Stimulated activated naive B cell treated with anti-CD40 and anti-IgM and Interleukin-4, amounts not matched to agents 10 μg/mL and 1 μg/mL and 100 μg/mL, for 72 hours (primary cell): ENCODE measurements at regions not wholly inside any gene's neighbourhood (a gene's known extent, or its start where the extent isn't known, plus 50 kb on each side); places are given as distances from the start of the nearest gene placed in this dataset.

ENCODE experiments used
- ATAC-seq, 2 donors: fragments of 150-1000 bp; cut with Tn5 transposase; replicated peaks; 2 replicates each; pipeline ENCODE4 v1.10.0; 2021; ENCODE audit warnings: moderate library complexity in 1 of 2
- DNase-seq: peaks from one replicate; pipeline ENCODE4 v3.0.0; 2021
- H3K27ac Mint-ChIP-seq: one replicate; pipeline ENCODE4 v1.8.0; 2022; ENCODE audit warnings: mild to moderate bottlenecking, mixed read lengths
- H3K27me3 Mint-ChIP-seq, 2 donors: one replicate each; pipeline ENCODE4 v1.8.0; 2022; ENCODE audit warnings: mixed read lengths in 2 of 2
- H3K36me3 Mint-ChIP-seq, 2 donors: one replicate each; pipeline ENCODE4 v1.8.0; 2022; ENCODE audit warnings: mixed read lengths in 2 of 2, mild to moderate bottlenecking in 1 of 2
- H3K4me1 Mint-ChIP-seq, 2 donors: one replicate each; pipeline ENCODE4 v1.8.0; 2022; ENCODE audit warnings: mixed read lengths in 2 of 2, mild to moderate bottlenecking in 1 of 2
- H3K4me3 Mint-ChIP-seq, 2 donors: one replicate each; pipeline ENCODE4 v1.8.0; 2022; ENCODE audit warnings: mild to moderate bottlenecking in 2 of 2, mixed read lengths in 2 of 2, moderate library complexity in 1 of 2
- H3K9me3 Mint-ChIP-seq, 2 donors: one replicate each; pipeline ENCODE4 v1.8.0; 2022; ENCODE audit warnings: mixed read lengths in 2 of 2, mild to moderate bottlenecking in 1 of 2

DNA sequence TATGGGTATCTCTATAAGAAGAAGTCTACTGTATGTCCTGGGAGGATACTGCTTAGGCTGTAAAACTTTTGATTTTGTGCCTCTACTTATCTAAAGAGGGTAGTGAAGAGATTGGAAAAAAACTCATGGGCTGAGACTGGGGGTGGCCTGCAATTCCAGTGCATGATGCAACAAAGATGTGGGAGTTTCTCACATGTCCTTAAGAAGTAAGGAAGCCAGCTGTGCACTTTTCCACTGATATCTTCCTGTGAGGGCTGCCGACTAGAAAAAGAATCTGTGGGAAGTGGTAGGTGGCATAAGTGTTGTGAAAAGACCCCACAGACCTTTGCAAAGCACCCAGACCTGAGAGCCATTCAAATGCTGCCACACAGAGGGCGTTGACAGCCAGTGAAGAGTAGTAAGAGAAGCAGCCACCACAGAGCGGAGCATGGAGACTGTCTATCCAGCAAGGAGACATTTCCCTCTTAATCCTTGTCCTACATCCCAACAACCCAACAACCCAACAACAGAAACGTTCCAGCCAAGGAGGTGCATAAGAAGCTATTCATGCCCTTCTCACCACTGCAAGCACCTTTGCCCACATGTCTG lies 65.1 kb downstream of the PFDN4 start:
- Mint-ChIP-seq H3K4me3 (no peak overlapping the region), H3K9me3 (no peaks in the 10 kb centered on the region), H3K36me3 (no peaks in the 10 kb centered on the region), H3K27ac (no peak overlapping the region), H3K27me3 (peaks cover 5 to 10% of the 10 kb centered on the region in 2 donors), H3K4me1 (no peaks in the 10 kb centered on the region)
- DNase-seq, result no peak
- ATAC-seq, result no peak

- H3K27me3 Mint-ChIP-seq, result peaks cover 0 to 5% of the 10 kb centered on the region in 2 donors
- no peak overlapping the region for H3K4me3 Mint-ChIP-seq
- no peaks in the 10 kb centered on the region for H3K9me3 Mint-ChIP-seq
- H3K27ac Mint-ChIP-seq, result no peak overlapping the region
- ATAC-seq, result no peak
- H3K36me3 Mint-ChIP-seq, result no peaks in the 10 kb centered on the region
- no peak for DNase-seq
- H3K4me1 Mint-ChIP-seq, result no peaks in the 10 kb centered on the region
Observed at GRCh38 chr20:54275359-54276111, 67.6 kb downstream of the PFDN4 start.

DNA sequence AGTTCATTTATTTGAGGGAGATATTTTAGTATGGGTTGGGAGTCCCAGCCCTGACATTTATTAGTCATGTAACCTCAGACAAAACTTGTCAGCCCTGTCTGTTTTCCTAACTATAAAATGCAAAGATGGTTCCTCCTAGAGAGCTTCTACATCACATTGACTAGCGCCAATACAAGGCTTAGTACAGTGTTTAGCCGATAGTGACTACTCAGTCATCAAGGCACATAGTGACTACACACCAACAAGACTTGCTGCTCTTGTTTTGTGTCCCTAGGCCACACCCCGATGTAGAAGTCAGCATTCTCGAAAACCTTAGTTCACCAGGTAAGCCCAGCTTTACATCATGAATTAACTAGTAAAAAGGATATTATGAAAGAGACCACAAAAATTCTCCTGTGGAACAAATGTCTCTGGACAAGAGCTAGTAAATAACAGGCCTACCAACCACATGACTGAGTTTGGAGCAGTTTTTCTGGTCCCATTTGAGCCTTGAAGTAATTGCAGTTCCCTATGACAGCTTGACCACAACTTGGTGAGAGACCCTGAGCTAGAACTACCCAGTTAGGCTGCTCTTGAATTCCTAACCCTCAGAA lies 68.8 kb downstream of the PFDN4 start:
- Mint-ChIP-seq H3K9me3 (no peaks in the 10 kb centered on the region), H3K4me3 (no peak overlapping the region), H3K27ac (no peak overlapping the region), H3K4me1 (no peaks in the 10 kb centered on the region), H3K27me3 (peaks cover 0 to 5% of the 10 kb centered on the region in 2 donors), H3K36me3 (no peaks in the 10 kb centered on the region)
- no peak for DNase-seq
- ATAC-seq, result no peak

- no peaks in the 10 kb centered on the region for H3K4me1 Mint-ChIP-seq
- ATAC-seq (no peak), DNase-seq (no peak)
- H3K27ac Mint-ChIP-seq, result no peak overlapping the region
- no peaks in the 10 kb centered on the region for H3K36me3 Mint-ChIP-seq
- H3K4me3 Mint-ChIP-seq, result no peak overlapping the region
- no peaks in the 10 kb centered on the region for H3K27me3 Mint-ChIP-seq
- no peaks in the 10 kb centered on the region for H3K9me3 Mint-ChIP-seq
Observed at GRCh38 chr20:54278262-54278661, 70.4 kb downstream of the PFDN4 start.

DNA sequence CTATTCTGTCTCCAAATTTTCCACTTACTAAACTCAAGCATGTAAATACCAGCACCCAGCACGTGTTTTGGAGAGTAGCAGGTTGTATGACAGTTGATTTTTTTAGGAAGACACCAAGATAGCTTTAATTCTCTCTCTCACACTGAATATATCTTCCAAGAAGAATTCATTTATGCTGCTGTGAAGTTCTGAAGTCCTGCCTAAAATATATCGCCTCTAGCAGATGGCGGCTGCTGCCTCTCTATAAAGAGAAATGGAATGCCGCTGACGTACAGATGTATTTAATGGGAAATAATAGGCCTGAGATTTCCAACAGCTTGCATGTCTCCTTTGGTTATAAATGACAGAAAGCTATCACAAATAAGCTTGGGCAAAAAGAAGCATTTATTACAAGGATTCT lies 74.7 kb downstream of the PFDN4 start:
- no peak overlapping the region for H3K27ac Mint-ChIP-seq
- ATAC-seq (no peak), DNase-seq (no peak)
- peaks cover 0 to 3% of the 10 kb centered on the region in 2 donors for H3K9me3 Mint-ChIP-seq
- H3K4me1 Mint-ChIP-seq, result peaks cover 7 to 11% of the 10 kb centered on the region in 2 donors
- no peaks in the 10 kb centered on the region for H3K27me3 Mint-ChIP-seq
- no peak overlapping the region for H3K4me3 Mint-ChIP-seq
- no peaks in the 10 kb centered on the region for H3K36me3 Mint-ChIP-seq

DNA sequence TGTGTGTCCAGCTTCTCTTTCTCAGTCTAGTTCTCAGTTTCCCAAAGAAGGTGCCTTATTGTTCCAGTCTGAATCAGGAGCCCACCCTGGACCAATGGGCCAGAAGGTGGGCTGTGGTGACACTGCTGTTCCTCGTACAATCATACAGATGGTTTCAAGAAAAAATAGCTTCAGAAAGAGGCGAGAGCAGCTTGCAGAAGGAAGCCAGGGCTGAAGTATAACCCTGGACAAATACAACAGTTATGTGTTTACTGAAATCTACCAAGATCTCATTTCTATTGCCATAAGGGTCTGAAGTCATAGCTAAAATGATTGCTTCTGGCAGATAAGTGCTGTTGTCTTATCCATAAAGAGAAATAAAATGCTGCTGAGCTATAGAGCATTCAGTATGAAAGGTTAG lies 75.4 kb downstream of the PFDN4 start:
- Mint-ChIP-seq H3K27ac (no peak overlapping the region), H3K4me1 (peaks cover 7 to 11% of the 10 kb centered on the region in 2 donors), H3K9me3 (peaks cover 0 to 3% of the 10 kb centered on the region in 2 donors), H3K4me3 (no peak overlapping the region), H3K27me3 (no peaks in the 10 kb centered on the region), H3K36me3 (no peaks in the 10 kb centered on the region)
- DNase-seq (no peak), ATAC-seq (no peak)

- H3K36me3 Mint-ChIP-seq, result no peaks in the 10 kb centered on the region
- DNase-seq (no peak), ATAC-seq (peak; percentile 59 to 76)
- peak overlapping the region; percentile 70 for H3K27ac Mint-ChIP-seq
- H3K4me1 Mint-ChIP-seq, result peaks cover 7 to 11% of the 10 kb centered on the region in 2 donors
- H3K4me3 Mint-ChIP-seq, result no peak overlapping the region
- H3K27me3 Mint-ChIP-seq, result no peaks in the 10 kb centered on the region
- peaks cover 0 to 3% of the 10 kb centered on the region in 2 donors for H3K9me3 Mint-ChIP-seq
Observed at GRCh38 chr20:54284928-54285704, 77.2 kb downstream of the PFDN4 start.

- no peak for ATAC-seq
- Mint-ChIP-seq H3K4me3 (no peak overlapping the region), H3K9me3 (no peaks in the 10 kb centered on the region)
Observed at GRCh38 chr20:54290636-54291035, 82.7 kb downstream of the PFDN4 start.

GRCh38 chr20:54291339-54292010 lies 83.6 kb downstream of the PFDN4 start:
- DNase-seq (no peak), ATAC-seq (no peak)
- no peaks in the 10 kb centered on the region for H3K4me1 Mint-ChIP-seq
- H3K36me3 Mint-ChIP-seq, result no peaks in the 10 kb centered on the region
- H3K27ac Mint-ChIP-seq, result no peak overlapping the region
- no peak overlapping the region for H3K4me3 Mint-ChIP-seq
- H3K27me3 Mint-ChIP-seq, result no peaks in the 10 kb centered on the region
- H3K9me3 Mint-ChIP-seq, result no peaks in the 10 kb centered on the region

More at GRCh38 chr20:54290636-54291035, 82.7 kb downstream of the PFDN4 start:
- DNase-seq, result no peak
- no peaks in the 10 kb centered on the region for H3K36me3 Mint-ChIP-seq
- H3K27ac Mint-ChIP-seq, result no peak overlapping the region
- peaks cover under 1 to 3% of the 10 kb centered on the region in 2 donors for H3K4me1 Mint-ChIP-seq
- H3K27me3 Mint-ChIP-seq, result no peaks in the 10 kb centered on the region

- no peak overlapping the region for H3K4me3 Mint-ChIP-seq
- H3K27me3 Mint-ChIP-seq, result no peaks in the 10 kb centered on the region
- H3K27ac Mint-ChIP-seq, result no peak overlapping the region
- H3K4me1 Mint-ChIP-seq, result no peaks in the 10 kb centered on the region
- DNase-seq (no peak), ATAC-seq (no peak)
- H3K36me3 Mint-ChIP-seq, result no peaks in the 10 kb centered on the region
- no peaks in the 10 kb centered on the region for H3K9me3 Mint-ChIP-seq
Observed at GRCh38 chr20:54292185-54292584, 84.3 kb downstream of the PFDN4 start.

DNA sequence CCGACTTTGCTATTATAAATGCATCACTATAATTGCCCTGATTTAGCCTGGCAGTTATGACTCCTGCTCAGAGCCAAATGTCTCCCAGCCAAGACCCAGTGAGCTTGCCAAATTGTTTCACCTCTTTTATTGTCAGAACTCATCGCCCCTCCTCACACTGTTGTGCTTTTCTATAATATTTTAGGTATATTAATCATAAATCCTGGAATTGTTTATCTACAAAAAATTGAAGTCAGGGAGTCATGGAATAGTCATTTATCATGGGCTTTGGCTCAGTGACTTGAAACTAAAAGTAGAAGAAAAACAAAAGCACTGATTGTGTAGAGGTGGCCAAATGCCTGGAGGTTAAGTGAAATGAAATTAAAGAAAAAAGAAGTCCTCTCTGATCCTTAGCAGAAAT lies 85.6 kb downstream of the PFDN4 start:
- no peak overlapping the region for H3K4me3 Mint-ChIP-seq
- no peaks in the 10 kb centered on the region for H3K36me3 Mint-ChIP-seq
- H3K4me1 Mint-ChIP-seq, result no peaks in the 10 kb centered on the region
- peaks cover 0 to under 1% of the 10 kb centered on the region in 2 donors for H3K27me3 Mint-ChIP-seq
- no peak for DNase-seq
- H3K9me3 Mint-ChIP-seq, result no peaks in the 10 kb centered on the region
- no peak for ATAC-seq
- no peak overlapping the region for H3K27ac Mint-ChIP-seq

- H3K27ac Mint-ChIP-seq, result no peak overlapping the region
- H3K36me3 Mint-ChIP-seq, result no peaks in the 10 kb centered on the region
- DNase-seq (no peak), ATAC-seq (no peak)
- H3K4me1 Mint-ChIP-seq, result no peaks in the 10 kb centered on the region
- no peaks in the 10 kb centered on the region for H3K9me3 Mint-ChIP-seq
- H3K4me3 Mint-ChIP-seq, result no peak overlapping the region
- H3K27me3 Mint-ChIP-seq, result peaks cover 0 to 3% of the 10 kb centered on the region in 2 donors
Observed at GRCh38 chr20:54294094-54294493, 86.2 kb downstream of the PFDN4 start.

DNA sequence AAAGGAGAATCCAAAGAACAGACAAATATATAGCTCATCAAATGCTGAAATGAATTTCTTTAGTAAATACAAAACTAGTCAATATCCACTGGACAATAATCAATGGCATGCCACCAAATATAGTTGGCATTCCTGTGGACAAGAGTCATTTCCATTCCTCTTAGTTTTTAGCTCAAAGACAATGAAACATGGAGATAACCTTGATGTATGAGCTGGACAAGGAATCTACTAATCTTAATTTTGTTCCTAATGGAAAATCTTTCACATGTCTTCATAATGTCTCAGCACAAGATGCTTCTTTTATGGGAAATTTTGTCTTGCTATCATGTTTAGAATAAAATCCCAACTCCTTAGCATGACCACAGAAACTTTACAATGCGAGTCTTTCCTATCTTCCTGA lies 87.8 kb downstream of the PFDN4 start:
- Mint-ChIP-seq H3K36me3 (no peaks in the 10 kb centered on the region), H3K4me1 (no peaks in the 10 kb centered on the region), H3K27ac (no peak overlapping the region), H3K27me3 (peaks cover 3 to 8% of the 10 kb centered on the region in 2 donors), H3K4me3 (no peak overlapping the region), H3K9me3 (no peaks in the 10 kb centered on the region)
- ATAC-seq (no peak), DNase-seq (no peak)

- Mint-ChIP-seq H3K27ac (no peak overlapping the region), H3K9me3 (no peaks in the 10 kb centered on the region), H3K4me1 (no peaks in the 10 kb centered on the region), H3K27me3 (peaks cover 4 to 23% of the 10 kb centered on the region in 2 donors), H3K4me3 (no peak overlapping the region), H3K36me3 (no peaks in the 10 kb centered on the region)
- no peak for ATAC-seq
- no peak for DNase-seq
Observed at GRCh38 chr20:54305421-54305820, 97.5 kb downstream of the PFDN4 start.
